ENCODE measurements at regions not wholly inside any gene's neighbourhood (a gene's known extent, or its start where the extent isn't known, plus 50 kb on each side); places are given as distances from the start of the nearest gene placed in this dataset.

DNA sequence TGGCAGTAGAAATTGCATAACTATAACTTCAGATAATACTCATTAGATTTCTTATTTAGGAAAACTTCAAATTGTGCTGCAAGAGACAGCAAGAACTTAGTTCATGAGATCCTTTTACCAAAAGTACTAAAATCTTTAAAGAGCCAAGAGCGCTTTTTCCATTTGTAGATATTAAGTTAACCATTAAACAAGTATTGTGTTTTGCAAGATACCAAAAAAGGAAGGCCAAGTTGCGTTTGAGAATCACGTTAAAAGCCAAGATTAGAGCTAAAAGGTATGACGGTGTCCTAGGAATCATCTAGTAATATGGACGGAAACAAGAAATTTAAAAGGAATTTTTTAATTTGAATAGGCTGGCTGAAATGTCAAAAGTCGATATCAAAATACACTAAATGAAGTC is 361.3 kb upstream of the LYPLAL1 start:
- H3K27me3 Mint-ChIP-seq, result no peaks in the 10 kb centered on the region
- H3K9me3 Mint-ChIP-seq, result no peaks in the 10 kb centered on the region
- no peak for DNase-seq (ENCODE audit: extremely low spot score, unreplicated experiment)
- TF ChIP-seq, protein P1, sequence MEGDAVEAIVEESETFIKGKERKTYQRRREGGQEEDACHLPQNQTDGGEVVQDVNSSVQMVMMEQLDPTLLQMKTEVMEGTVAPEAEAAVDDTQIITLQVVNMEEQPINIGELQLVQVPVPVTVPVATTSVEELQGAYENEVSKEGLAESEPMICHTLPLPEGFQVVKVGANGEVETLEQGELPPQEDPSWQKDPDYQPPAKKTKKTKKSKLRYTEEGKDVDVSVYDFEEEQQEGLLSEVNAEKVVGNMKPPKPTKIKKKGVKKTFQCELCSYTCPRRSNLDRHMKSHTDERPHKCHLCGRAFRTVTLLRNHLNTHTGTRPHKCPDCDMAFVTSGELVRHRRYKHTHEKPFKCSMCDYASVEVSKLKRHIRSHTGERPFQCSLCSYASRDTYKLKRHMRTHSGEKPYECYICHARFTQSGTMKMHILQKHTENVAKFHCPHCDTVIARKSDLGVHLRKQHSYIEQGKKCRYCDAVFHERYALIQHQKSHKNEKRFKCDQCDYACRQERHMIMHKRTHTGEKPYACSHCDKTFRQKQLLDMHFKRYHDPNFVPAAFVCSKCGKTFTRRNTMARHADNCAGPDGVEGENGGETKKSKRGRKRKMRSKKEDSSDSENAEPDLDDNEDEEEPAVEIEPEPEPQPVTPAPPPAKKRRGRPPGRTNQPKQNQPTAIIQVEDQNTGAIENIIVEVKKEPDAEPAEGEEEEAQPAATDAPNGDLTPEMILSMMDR (conservative IDR thresholded peaks at IDR 0.05), result no peak
- no peak overlapping the region for H3K4me3 Mint-ChIP-seq
- H3K4me1 Mint-ChIP-seq (ENCODE audit: unreplicated experiment), result peaks cover under 1% of the 10 kb centered on the region
- H3K36me3 Mint-ChIP-seq, result no peaks in the 10 kb centered on the region
- H3K27ac Mint-ChIP-seq, result no peak overlapping the region

DNA sequence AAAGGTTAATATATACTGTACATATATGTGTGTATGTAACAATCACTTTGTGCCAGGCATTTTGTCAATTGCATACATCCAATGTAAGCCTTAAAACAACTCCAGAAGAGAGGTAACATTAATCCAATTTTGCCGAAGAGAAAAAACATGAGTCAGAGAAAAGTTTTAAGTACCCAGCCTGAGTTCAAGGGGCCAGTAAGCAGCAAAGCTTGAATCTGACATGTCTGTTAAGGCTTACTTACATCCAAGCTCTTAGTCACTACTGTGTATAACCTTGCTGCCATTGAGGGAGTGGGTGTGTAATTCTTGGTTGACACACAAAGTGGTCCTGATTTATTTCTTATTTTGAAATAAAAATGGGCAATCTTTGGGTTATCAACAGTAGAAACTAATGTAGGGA is 360.4 kb upstream of the LYPLAL1 start:
- H3K9me3 Mint-ChIP-seq, result no peaks in the 10 kb centered on the region
- H3K27me3 Mint-ChIP-seq, result no peaks in the 10 kb centered on the region
- DNase-seq (ENCODE audit: extremely low spot score, unreplicated experiment), result no peak
- H3K36me3 Mint-ChIP-seq, result no peaks in the 10 kb centered on the region
- no peak overlapping the region for H3K27ac Mint-ChIP-seq
- no peak overlapping the region for H3K4me3 Mint-ChIP-seq
- H3K4me1 Mint-ChIP-seq (ENCODE audit: unreplicated experiment), result peaks cover 7% of the 10 kb centered on the region
- TF ChIP-seq, protein P1 (conservative IDR thresholded peaks at IDR 0.05), result no peak

DNA sequence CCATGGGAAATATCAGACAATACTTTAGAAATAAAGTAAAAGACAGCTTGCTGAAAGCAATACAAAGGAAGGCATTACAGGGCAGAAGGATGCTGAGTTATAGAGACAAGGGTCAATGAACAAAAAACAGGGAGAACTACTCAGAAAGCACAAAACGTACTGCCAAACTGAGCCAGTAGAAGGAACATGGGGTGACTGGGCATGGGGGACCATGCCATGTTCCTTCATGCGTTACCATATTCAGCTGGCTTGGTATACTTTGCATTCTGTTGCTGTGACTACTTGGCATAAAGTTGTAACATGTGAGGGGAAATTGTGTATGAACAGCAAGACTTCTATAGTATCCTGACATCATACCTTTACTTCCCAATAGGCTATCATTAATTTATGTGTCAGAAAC is 358.6 kb upstream of the LYPLAL1 start:
- DNase-seq (ENCODE audit: extremely low spot score, unreplicated experiment), result no peak
- Mint-ChIP-seq H3K36me3 (no peaks in the 10 kb centered on the region), H3K27me3 (no peaks in the 10 kb centered on the region), H3K27ac (no peak overlapping the region), H3K4me1 (ENCODE audit: unreplicated experiment) (peaks cover 7% of the 10 kb centered on the region), H3K9me3 (no peaks in the 10 kb centered on the region), H3K4me3 (no peak overlapping the region)
- TF ChIP-seq, protein P1 (conservative IDR thresholded peaks at IDR 0.05), result no peak

DNA sequence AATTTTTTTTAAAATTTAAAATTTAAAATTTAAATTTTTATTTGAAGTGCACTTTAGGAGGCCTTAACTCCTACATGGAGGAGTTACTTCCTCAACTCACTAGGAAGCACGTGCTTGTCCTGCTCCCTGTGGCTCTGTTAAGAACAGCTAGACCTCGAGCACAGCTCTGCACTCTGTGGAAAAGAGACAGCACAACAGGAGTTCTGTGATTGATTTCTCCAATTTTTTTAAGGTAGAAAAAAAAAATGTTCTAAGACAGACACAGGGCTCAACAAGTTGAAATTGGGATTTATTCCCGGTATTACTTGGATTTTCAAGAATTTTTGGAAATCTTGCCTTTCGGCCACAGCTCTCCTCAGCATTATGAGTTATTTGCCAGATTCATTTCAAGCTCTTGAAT is 356.6 kb upstream of the LYPLAL1 start:
- Mint-ChIP-seq H3K36me3 (no peaks in the 10 kb centered on the region), H3K4me3 (no peak overlapping the region), H3K4me1 (ENCODE audit: unreplicated experiment) (peaks cover 7% of the 10 kb centered on the region), H3K9me3 (no peaks in the 10 kb centered on the region), H3K27ac (no peak overlapping the region), H3K27me3 (no peaks in the 10 kb centered on the region)
- TF ChIP-seq, protein P1 (conservative IDR thresholded peaks at IDR 0.05), result no peak
- no peak for DNase-seq (ENCODE audit: extremely low spot score, unreplicated experiment)

DNA sequence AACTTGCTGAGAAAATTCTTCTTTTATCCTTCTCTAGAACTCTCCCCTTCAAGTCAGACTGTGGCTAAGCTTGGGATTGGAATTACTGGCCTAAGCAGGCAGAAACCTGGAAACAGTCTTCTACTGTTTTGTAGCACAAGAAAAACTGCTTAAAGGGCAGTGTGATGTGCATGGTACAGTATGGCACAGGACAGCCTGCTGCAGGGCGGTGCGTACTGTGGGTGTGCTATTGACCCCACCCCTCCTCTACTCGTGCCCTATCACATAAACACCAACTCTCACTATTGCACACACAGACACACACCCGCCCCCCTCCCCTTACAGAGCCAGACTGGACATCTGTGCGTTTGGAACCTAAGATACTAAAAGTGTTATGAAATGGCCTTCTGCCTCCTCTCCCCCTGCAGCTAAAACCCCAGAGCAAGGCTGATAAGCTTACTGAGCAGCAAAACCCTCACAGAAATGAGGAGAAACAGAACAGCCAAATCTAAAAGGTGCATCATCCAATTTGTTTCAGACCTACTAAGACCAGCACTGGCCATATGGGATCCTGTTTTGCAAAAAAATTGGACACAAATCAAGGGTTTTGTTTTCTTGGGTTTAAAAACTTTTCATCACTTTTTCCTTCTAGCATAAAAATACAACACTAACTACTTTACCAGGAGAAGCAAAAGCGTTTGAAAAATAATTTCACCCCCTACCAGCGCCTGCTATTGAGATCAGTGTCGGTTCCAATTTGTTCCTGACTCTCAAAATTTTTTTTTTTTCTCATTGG is 355.8 kb upstream of the LYPLAL1 start:
- Mint-ChIP-seq H3K27ac (no peak overlapping the region), H3K4me1 (ENCODE audit: unreplicated experiment) (peaks cover 7% of the 10 kb centered on the region), H3K9me3 (no peaks in the 10 kb centered on the region), H3K4me3 (no peak overlapping the region), H3K36me3 (no peaks in the 10 kb centered on the region), H3K27me3 (no peaks in the 10 kb centered on the region)
- no peak for DNase-seq (ENCODE audit: extremely low spot score, unreplicated experiment)
- TF ChIP-seq, protein P1 (conservative IDR thresholded peaks at IDR 0.05), result no peak
